Neural cell (in vitro differentiated cells): ENCODE measurements at regions not wholly inside any gene's neighbourhood (a gene's known extent, or its start where the extent isn't known, plus 50 kb on each side); places are given as distances from the start of the nearest gene placed in this dataset.
A peak's percentile ranks its signal among the peaks of the same experiment; 100 is the strongest.

Experiments used
- H2AFZ ChIP-seq: fragments of 200-600, 300-800 bp; sonication (generic), shearing (Covaris generic); 2 replicates; pipeline ENCODE4 v1.6.0; 2014; ENCODE audit warnings: low read depth, mild to moderate bottlenecking, antibody characterized with exemption, low read length, moderate library complexity
- H3F3A ChIP-seq: fragments of 200-600 bp; shearing (Covaris generic); 2 replicates; pipeline ENCODE4 v1.6.1; 2016; ENCODE audit warnings: mild to moderate bottlenecking, moderate library complexity, mixed read lengths, antibody characterized with exemption, low read length; ENCODE audit not compliant: insufficient read depth, poor library complexity, severe bottlenecking
- H3K27ac ChIP-seq: fragments of 200-600, 300-800 bp; sonication (generic), shearing (Covaris generic); 2 replicates; pipeline ENCODE4 v1.5.1; 2014; ENCODE audit warnings: mild to moderate bottlenecking, low read length, moderate library complexity
- H3K27me3 ChIP-seq: fragments of 300-800, 200-600 bp; sonication (generic), shearing (Covaris generic); 2 replicates; pipeline ENCODE4 v1.6.0; 2014; ENCODE audit warnings: mild to moderate bottlenecking, low read depth, low read length, moderate library complexity; ENCODE audit not compliant: insufficient read depth
- H3K36me3 ChIP-seq: fragments of 300-800, 200-600 bp; sonication (generic), shearing (Covaris generic); 2 replicates; pipeline ENCODE4 v1.5.1; 2014; ENCODE audit warnings: mild to moderate bottlenecking, antibody characterized with exemption, low read length, moderate library complexity; ENCODE audit not compliant: insufficient read depth
- H3K4me2 ChIP-seq: fragments of 300-800, 200-600 bp; sonication (generic), shearing (Covaris generic); 2 replicates; pipeline ENCODE4 v1.6.0; 2014; ENCODE audit warnings: mild to moderate bottlenecking, low read length
- H3K4me3 ChIP-seq: fragments of 300-800, 200-600 bp; sonication (generic), shearing (Covaris generic); 2 replicates; pipeline ENCODE4 v1.5.1; 2014; ENCODE audit warnings: mild to moderate bottlenecking, low read length, moderate library complexity
- H3K79me2 ChIP-seq: fragments of 200-600 bp; shearing (Covaris generic); replicated peaks from 2 replicates; pipeline ENCODE4 v1.6.0; 2014; ENCODE audit warnings: mild to moderate bottlenecking, low read length, moderate library complexity; ENCODE audit not compliant: insufficient read depth
- H3K9ac ChIP-seq: fragments of 300-800, 200-600 bp; sonication (generic), shearing (Covaris generic); 2 replicates; pipeline ENCODE4 v1.6.1; 2016; ENCODE audit warnings: mild to moderate bottlenecking, low read length, mixed read lengths
- H3K9me2 ChIP-seq: fragments of 200-600 bp; shearing (Covaris generic); 2 replicates; pipeline ENCODE4 v1.6.1; 2016; ENCODE audit warnings: mild to moderate bottlenecking, low read length, mixed read lengths; ENCODE audit not compliant: insufficient read depth
- H3K9me3 ChIP-seq: fragments of 200-600, 300-800 bp; sonication (generic), shearing (Covaris generic); 2 replicates; pipeline ENCODE4 v1.6.1; 2016; ENCODE audit warnings: mild to moderate bottlenecking, mixed run types, low read length, moderate library complexity, mixed read lengths
- H4K20me1 ChIP-seq: fragments of 200-600 bp; shearing (Covaris generic); 2 replicates; pipeline ENCODE4 v1.6.1; 2016; ENCODE audit warnings: mild to moderate bottlenecking, mixed run types; ENCODE audit not compliant: insufficient read depth
- EP300 ChIP-seq: fragments of 450-650 bp; conservative IDR thresholded peaks from 2 replicates; pipeline ENCODE4 v1.6.1; 2014; ENCODE audit warnings: antibody characterized with exemption, mild to moderate bottlenecking, moderate library complexity; ENCODE audit not compliant: poor library complexity, severe bottlenecking
- EZH2 ChIP-seq: fragments of 200-600, 300-800 bp; shearing (Covaris generic), sonication (generic); IDR thresholded peaks from 2 replicates; pipeline ENCODE4 v1.6.1; 2014; ENCODE audit warnings: antibody characterized with exemption, low read length, borderline replicate concordance, mild to moderate bottlenecking; ENCODE audit not compliant: insufficient read depth, poor library complexity, severe bottlenecking
- MXI1 ChIP-seq: fragments of 450-650 bp; conservative IDR thresholded peaks from 2 replicates; pipeline ENCODE4 v1.6.1; 2014; ENCODE audit warnings: antibody characterized with exemption, mild to moderate bottlenecking; ENCODE audit not compliant: poor library complexity, severe bottlenecking
- POLR2AphosphoS5 ChIP-seq: IDR thresholded peaks from 2 replicates; pipeline ENCODE4 v1.6.1; 2012
- RAD21 ChIP-seq: fragments of 450-650 bp; conservative IDR thresholded peaks from 2 replicates; pipeline ENCODE4 v1.6.1; 2014; ENCODE audit warnings: antibody characterized with exemption, mild to moderate bottlenecking, moderate library complexity
- SMC3 ChIP-seq: fragments of 450-650 bp; conservative IDR thresholded peaks from 2 replicates; pipeline ENCODE4 v1.6.1; 2014; ENCODE audit warnings: antibody characterized with exemption, mild to moderate bottlenecking, moderate library complexity; ENCODE audit not compliant: poor library complexity
- TAF1 ChIP-seq: IDR thresholded peaks from 2 replicates; pipeline ENCODE4 v1.6.1; 2012; ENCODE audit warnings: low read depth
- TF ChIP-seq, protein P1 (sequence below): fragments of 450-650 bp; IDR thresholded peaks from 2 replicates; pipeline ENCODE4 v1.5.1; 2014; ENCODE audit warnings: antibody characterized with exemption, mild to moderate bottlenecking, moderate library complexity; ENCODE audit not compliant: poor library complexity, severe bottlenecking
- TF ChIP-seq, protein P2 (sequence below): IDR thresholded peaks from 2 replicates; pipeline ENCODE4 v1.6.1; 2012; ENCODE audit warnings: borderline replicate concordance

DNA sequence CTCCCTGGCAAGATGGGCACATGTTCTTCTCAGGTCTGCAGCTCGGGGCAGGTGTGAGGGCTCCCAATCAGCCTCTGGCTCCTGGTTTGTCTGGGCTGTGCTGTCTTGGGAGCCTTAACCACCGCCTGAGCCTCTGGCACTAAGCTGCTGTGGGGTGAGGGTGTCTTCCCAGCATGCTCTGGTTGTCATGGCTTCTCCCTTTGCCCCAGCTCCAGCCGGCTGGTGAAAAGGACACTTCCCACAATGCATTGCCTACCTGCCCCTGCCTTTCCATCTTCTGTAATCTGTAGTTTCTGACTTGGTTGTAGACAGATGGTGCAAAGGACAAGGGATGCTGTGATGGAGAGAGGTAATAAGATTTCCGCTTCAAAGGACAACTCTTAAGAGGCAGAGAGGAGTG lies 295.3 kb downstream of the TLE3 start:
- Histone ChIP-seq H3K27ac (no peak overlapping the region), H3K9ac (no peak overlapping the region), H3K4me2 (no peak overlapping the region), H4K20me1 (no peaks in the 10 kb centered on the region), H3K9me3 (no peaks in the 10 kb centered on the region), H3K79me2 (no peaks in the 10 kb centered on the region), H3K9me2 (no peaks in the 10 kb centered on the region), H3K4me3 (no peak overlapping the region), H3K27me3 (no peaks in the 10 kb centered on the region), H3F3A (no peaks in the 10 kb centered on the region), H3K36me3 (no peaks in the 10 kb centered on the region), H2AFZ (no peak overlapping the region)
- TF ChIP-seq SMC3 (no peak), EZH2 (no peak), RAD21 (no peak), TAF1 (no peak), POLR2AphosphoS5 (no peak), MXI1 (no peak), EP300 (no peak)
- TF ChIP-seq, protein P1, sequence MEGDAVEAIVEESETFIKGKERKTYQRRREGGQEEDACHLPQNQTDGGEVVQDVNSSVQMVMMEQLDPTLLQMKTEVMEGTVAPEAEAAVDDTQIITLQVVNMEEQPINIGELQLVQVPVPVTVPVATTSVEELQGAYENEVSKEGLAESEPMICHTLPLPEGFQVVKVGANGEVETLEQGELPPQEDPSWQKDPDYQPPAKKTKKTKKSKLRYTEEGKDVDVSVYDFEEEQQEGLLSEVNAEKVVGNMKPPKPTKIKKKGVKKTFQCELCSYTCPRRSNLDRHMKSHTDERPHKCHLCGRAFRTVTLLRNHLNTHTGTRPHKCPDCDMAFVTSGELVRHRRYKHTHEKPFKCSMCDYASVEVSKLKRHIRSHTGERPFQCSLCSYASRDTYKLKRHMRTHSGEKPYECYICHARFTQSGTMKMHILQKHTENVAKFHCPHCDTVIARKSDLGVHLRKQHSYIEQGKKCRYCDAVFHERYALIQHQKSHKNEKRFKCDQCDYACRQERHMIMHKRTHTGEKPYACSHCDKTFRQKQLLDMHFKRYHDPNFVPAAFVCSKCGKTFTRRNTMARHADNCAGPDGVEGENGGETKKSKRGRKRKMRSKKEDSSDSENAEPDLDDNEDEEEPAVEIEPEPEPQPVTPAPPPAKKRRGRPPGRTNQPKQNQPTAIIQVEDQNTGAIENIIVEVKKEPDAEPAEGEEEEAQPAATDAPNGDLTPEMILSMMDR: no peak
- TF ChIP-seq, protein P2, sequence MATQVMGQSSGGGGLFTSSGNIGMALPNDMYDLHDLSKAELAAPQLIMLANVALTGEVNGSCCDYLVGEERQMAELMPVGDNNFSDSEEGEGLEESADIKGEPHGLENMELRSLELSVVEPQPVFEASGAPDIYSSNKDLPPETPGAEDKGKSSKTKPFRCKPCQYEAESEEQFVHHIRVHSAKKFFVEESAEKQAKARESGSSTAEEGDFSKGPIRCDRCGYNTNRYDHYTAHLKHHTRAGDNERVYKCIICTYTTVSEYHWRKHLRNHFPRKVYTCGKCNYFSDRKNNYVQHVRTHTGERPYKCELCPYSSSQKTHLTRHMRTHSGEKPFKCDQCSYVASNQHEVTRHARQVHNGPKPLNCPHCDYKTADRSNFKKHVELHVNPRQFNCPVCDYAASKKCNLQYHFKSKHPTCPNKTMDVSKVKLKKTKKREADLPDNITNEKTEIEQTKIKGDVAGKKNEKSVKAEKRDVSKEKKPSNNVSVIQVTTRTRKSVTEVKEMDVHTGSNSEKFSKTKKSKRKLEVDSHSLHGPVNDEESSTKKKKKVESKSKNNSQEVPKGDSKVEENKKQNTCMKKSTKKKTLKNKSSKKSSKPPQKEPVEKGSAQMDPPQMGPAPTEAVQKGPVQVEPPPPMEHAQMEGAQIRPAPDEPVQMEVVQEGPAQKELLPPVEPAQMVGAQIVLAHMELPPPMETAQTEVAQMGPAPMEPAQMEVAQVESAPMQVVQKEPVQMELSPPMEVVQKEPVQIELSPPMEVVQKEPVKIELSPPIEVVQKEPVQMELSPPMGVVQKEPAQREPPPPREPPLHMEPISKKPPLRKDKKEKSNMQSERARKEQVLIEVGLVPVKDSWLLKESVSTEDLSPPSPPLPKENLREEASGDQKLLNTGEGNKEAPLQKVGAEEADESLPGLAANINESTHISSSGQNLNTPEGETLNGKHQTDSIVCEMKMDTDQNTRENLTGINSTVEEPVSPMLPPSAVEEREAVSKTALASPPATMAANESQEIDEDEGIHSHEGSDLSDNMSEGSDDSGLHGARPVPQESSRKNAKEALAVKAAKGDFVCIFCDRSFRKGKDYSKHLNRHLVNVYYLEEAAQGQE: no peak

DNA sequence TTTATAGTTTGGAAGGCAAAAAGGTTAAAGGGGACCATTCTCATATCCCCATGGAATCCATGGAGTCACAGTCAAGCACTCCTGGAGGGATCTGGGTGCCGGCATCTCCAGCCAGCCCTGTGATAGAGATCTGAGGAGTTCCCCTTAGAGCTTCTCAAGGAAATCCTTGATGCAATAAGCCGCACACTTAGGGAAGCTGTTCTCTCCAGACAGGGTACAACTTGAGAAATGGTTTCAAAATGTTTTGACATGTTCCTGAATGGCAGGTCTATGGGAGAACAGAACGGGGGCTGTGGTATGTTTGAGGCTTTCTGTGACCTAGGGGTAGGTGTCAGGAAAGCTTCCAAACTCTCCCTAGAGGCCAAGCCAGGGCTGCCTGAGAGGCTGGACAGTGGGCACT lies 292.9 kb downstream of the TLE3 start:
- Histone ChIP-seq H3K9me2 (no peaks in the 10 kb centered on the region), H3K27me3 (no peaks in the 10 kb centered on the region), H3F3A (no peaks in the 10 kb centered on the region), H3K4me2 (no peak overlapping the region), H3K9ac (no peak overlapping the region), H3K9me3 (no peaks in the 10 kb centered on the region), H3K4me3 (no peak overlapping the region), H3K36me3 (no peaks in the 10 kb centered on the region), H3K27ac (no peak overlapping the region), H4K20me1 (no peaks in the 10 kb centered on the region), H2AFZ (no peak overlapping the region), H3K79me2 (no peaks in the 10 kb centered on the region)
- TF ChIP-seq, protein P2: no peak
- TF ChIP-seq TAF1 (no peak), EP300 (peak; percentile 20), POLR2AphosphoS5 (peak; percentile 28)
